Bronchial epithelial cell (primary cell): ENCODE measurements at regions not wholly inside any gene's neighbourhood (a gene's known extent, or its start where the extent isn't known, plus 50 kb on each side); places are given as distances from the start of the nearest gene placed in this dataset.

Experiments used
- DNase-seq: peaks from one replicate; pipeline ENCODE4 v3.0.0-alpha.2; 2010; ENCODE audit warnings: low read depth
- FAIRE-seq: peaks from 2 replicates; lab custom pipeline; 2011; peaks lifted over from hg19 to GRCh38; lab: Jason Lieb, UNC
- H3K27me3 ChIP-seq: 2 replicates; pipeline ENCODE4 v1.5.1; 2011; ENCODE audit warnings: low read length; ENCODE audit not compliant: control insufficient read depth, insufficient read depth
- H3K36me3 ChIP-seq: 2 replicates; pipeline ENCODE4 v1.5.1; 2011; ENCODE audit warnings: low read length; ENCODE audit not compliant: control insufficient read depth, insufficient read depth
- H3K4me3 ChIP-seq: 2 replicates; pipeline ENCODE4 v1.5.1; 2011; ENCODE audit warnings: mild to moderate bottlenecking, low read depth, low read length, control low read depth
- CTCF ChIP-seq: IDR thresholded peaks from 2 replicates; pipeline ENCODE4 v1.5.1; 2011; ENCODE audit warnings: mild to moderate bottlenecking, moderate library complexity, low read length, control low read depth, inconsistent platforms; ENCODE audit not compliant: insufficient read depth, severe bottlenecking

- Histone ChIP-seq H3K27me3 (no peaks in the 10 kb centered on the region), H3K4me3 (peak overlapping the region; percentile 33), H3K36me3 (no peaks in the 10 kb centered on the region)
- no peak for FAIRE-seq
- no peak for TF ChIP-seq CTCF
- DNase-seq: no peak
Observed at GRCh38 chr1:43067977-43068751, 103.9 kb downstream of the EBNA1BP2 start.

GRCh38 chr1:43067233-43067745 is 104.8 kb downstream of the EBNA1BP2 start:
- no peak overlapping the region for H3K4me3 ChIP-seq
- no peaks in the 10 kb centered on the region for H3K36me3 ChIP-seq
- TF ChIP-seq CTCF: no peak
- DNase-seq: no peak
- no peak for FAIRE-seq
- H3K27me3 ChIP-seq: no peaks in the 10 kb centered on the region

- DNase-seq (no peak), FAIRE-seq (no peak)
- Histone ChIP-seq H3K36me3 (no peaks in the 10 kb centered on the region), H3K27me3 (no peaks in the 10 kb centered on the region), H3K4me3 (no peak overlapping the region)
- no peak for TF ChIP-seq CTCF
Observed at GRCh38 chr1:43066578-43066977, 105.5 kb downstream of the EBNA1BP2 start.

- H3K36me3 ChIP-seq: no peaks in the 10 kb centered on the region
- DNase-seq: peak; percentile 16
- FAIRE-seq: no peak
- no peak overlapping the region for H3K4me3 ChIP-seq
- no peaks in the 10 kb centered on the region for H3K27me3 ChIP-seq
- no peak for TF ChIP-seq CTCF
Observed at GRCh38 chr1:43065616-43066399, 106.3 kb downstream of the EBNA1BP2 start.

- DNase-seq: peak; percentile 78
- TF ChIP-seq CTCF: no peak
Observed at GRCh38 chr1:43065191-43065590, 106.5 kb upstream of the SLC2A1 start.

More at GRCh38 chr1:43065191-43065590, 106.5 kb upstream of the SLC2A1 start:
- Histone ChIP-seq H3K4me3 (no peak overlapping the region), H3K36me3 (no peaks in the 10 kb centered on the region), H3K27me3 (no peaks in the 10 kb centered on the region)
- no peak for FAIRE-seq
